ENCODE measurements at regions not wholly inside any gene's neighbourhood (a gene's known extent, or its start where the extent isn't known, plus 50 kb on each side); places are given as distances from the start of the nearest gene placed in this dataset.

GRCh38 chr5:2863675-2864433 lies 112.4 kb upstream of the IRX2 start:
- TF ChIP-seq POLR2A (conservative IDR thresholded peaks at IDR 0.05) (no peak), FIP1L1 (IDR thresholded peaks at IDR 0.05; ENCODE audit: low read depth, low read length, poor library complexity, severe bottlenecking) (no peak), CTCF (IDR thresholded peaks at IDR 0.05 in 2 of 3, conservative IDR thresholded peaks at IDR 0.05 in 1 of 3; ENCODE audit: insufficient read depth in 2 of 3, low read depth in 1 of 3, low read length in 3 of 3) (no peak), TCF3 (CRISPR knock-in tag; IDR thresholded peaks at IDR 0.05) (no peak), ZNF232 (CRISPR knock-in tag; IDR thresholded peaks at IDR 0.05) (no peak), SRSF1 (IDR thresholded peaks at IDR 0.05; ENCODE audit: low read depth, low read length) (no peak), ZNF174 (CRISPR knock-in tag; IDR thresholded peaks at IDR 0.05) (no peak), BMI1 (IDR thresholded peaks at IDR 0.05; ENCODE audit: low read length) (no peak), NFE2L1 (tag; IDR thresholded peaks at IDR 0.05; ENCODE audit: borderline replicate concordance, low read depth) (no peak), EZH2 (IDR thresholded peaks at IDR 0.05; ENCODE audit: borderline replicate concordance, low read depth, low read length) (no peak), CCAR2 (IDR thresholded peaks at IDR 0.05; ENCODE audit: low read depth, low read length) (no peak), ZKSCAN8 (CRISPR knock-in tag; IDR thresholded peaks at IDR 0.05) (no peak), ZNF24 (IDR thresholded peaks at IDR 0.05) (no peak)
- TF ChIP-seq, protein P1, sequence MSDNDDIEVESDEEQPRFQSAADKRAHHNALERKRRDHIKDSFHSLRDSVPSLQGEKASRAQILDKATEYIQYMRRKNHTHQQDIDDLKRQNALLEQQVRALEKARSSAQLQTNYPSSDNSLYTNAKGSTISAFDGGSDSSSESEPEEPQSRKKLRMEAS (CRISPR knock-in tag; IDR thresholded peaks at IDR 0.05), result no peak
